Astrocyte (in vitro differentiated cells and primary cell): ENCODE measurements at regions not wholly inside any gene's neighbourhood (a gene's known extent, or its start where the extent isn't known, plus 50 kb on each side); places are given as distances from the start of the nearest gene placed in this dataset.

Experiments used
- DNase-seq: peaks from one replicate; pipeline ENCODE4 v3.0.0-alpha.2; 2010; ENCODE audit warnings: low read depth
- FAIRE-seq: peaks from 2 replicates; lab custom pipeline; 2011; peaks lifted over from hg19 to GRCh38; lab: Jason Lieb, UNC
- H2AFZ ChIP-seq: 2 replicates; pipeline ENCODE4 v1.6.0; 2012; ENCODE audit warnings: low read depth, low read length, inconsistent platforms
- H3K27ac ChIP-seq: 2 replicates; pipeline ENCODE4 v1.5.1; 2011; ENCODE audit warnings: low read depth, low read length, inconsistent platforms
- H3K27me3 ChIP-seq: 2 replicates; pipeline ENCODE4 v1.6.0; 2011; ENCODE audit warnings: low read length, inconsistent platforms; ENCODE audit not compliant: insufficient read depth
- H3K36me3 ChIP-seq: 2 replicates; pipeline ENCODE4 v1.5.1; 2011; ENCODE audit warnings: low read length, inconsistent platforms; ENCODE audit not compliant: insufficient read depth
- H3K4me1 ChIP-seq: 2 replicates; pipeline ENCODE4 v1.5.1; 2011; ENCODE audit warnings: low read length, inconsistent platforms; ENCODE audit not compliant: insufficient read depth
- H3K4me2 ChIP-seq: 2 replicates; pipeline ENCODE4 v1.6.0; 2012; ENCODE audit warnings: low read length, inconsistent platforms
- H3K4me3 ChIP-seq: 2 replicates; pipeline ENCODE4 v1.5.1; 2011; ENCODE audit warnings: low read depth, mild to moderate bottlenecking, low read length, inconsistent platforms; ENCODE audit not compliant: insufficient read depth
- H3K79me2 ChIP-seq: 2 replicates; pipeline ENCODE4 v1.6.0; 2012; ENCODE audit warnings: mild to moderate bottlenecking, low read length, inconsistent platforms; ENCODE audit not compliant: insufficient read depth
- H3K9ac ChIP-seq: 2 replicates; pipeline ENCODE4 v1.6.0; 2012; ENCODE audit warnings: mild to moderate bottlenecking, low read length, inconsistent platforms
- H3K9me3 ChIP-seq: 2 replicates; pipeline ENCODE4 v1.5.1; 2012; ENCODE audit warnings: low read depth, mild to moderate bottlenecking, low read length, inconsistent platforms; ENCODE audit not compliant: insufficient read depth
- H4K20me1 ChIP-seq: 2 replicates; pipeline ENCODE4 v1.6.0; 2012; ENCODE audit warnings: low read length, inconsistent platforms; ENCODE audit not compliant: insufficient read depth
- H3K27ac Mint-ChIP-seq: one replicate; pipeline ENCODE4 v1.8.0; 2021; ENCODE audit warnings: mild to moderate bottlenecking, mixed read lengths; ENCODE audit not compliant: unreplicated experiment
- H3K27me3 Mint-ChIP-seq: one replicate; pipeline ENCODE4 v1.8.0; 2021; ENCODE audit warnings: low read depth, mixed read lengths; ENCODE audit not compliant: unreplicated experiment
- H3K36me3 Mint-ChIP-seq: one replicate; pipeline ENCODE4 v1.8.0; 2021; ENCODE audit warnings: low read depth, mixed read lengths; ENCODE audit not compliant: unreplicated experiment
- H3K4me1 Mint-ChIP-seq: one replicate; pipeline ENCODE4 v1.8.0; 2021; ENCODE audit warnings: low read depth, mixed read lengths; ENCODE audit not compliant: unreplicated experiment
- H3K4me3 Mint-ChIP-seq: one replicate; pipeline ENCODE4 v1.8.0; 2021; ENCODE audit warnings: mild to moderate bottlenecking, moderate library complexity, mixed read lengths; ENCODE audit not compliant: unreplicated experiment
- H3K9me3 Mint-ChIP-seq: one replicate; pipeline ENCODE4 v1.8.0; 2021; ENCODE audit warnings: mild to moderate bottlenecking, mixed read lengths; ENCODE audit not compliant: unreplicated experiment
- CTCF ChIP-seq: IDR thresholded peaks from 2 replicates; pipeline ENCODE4 v1.5.1; 2011; ENCODE audit warnings: low read depth, mild to moderate bottlenecking, inconsistent platforms, low read length, moderate library complexity; ENCODE audit not compliant: insufficient read depth
- EZH2 ChIP-seq: IDR thresholded peaks from 2 replicates; pipeline ENCODE4 v1.6.1; 2012; ENCODE audit warnings: mild to moderate bottlenecking, low read length, inconsistent platforms; ENCODE audit not compliant: insufficient read depth

- Histone ChIP-seq H3K4me3 (no peak overlapping the region), H3K9me3 (no peaks in the 10 kb centered on the region), H4K20me1 (no peaks in the 10 kb centered on the region), H3K36me3 (no peaks in the 10 kb centered on the region), H3K4me1 (no peaks in the 10 kb centered on the region), H3K79me2 (no peaks in the 10 kb centered on the region), H3K9ac (no peak overlapping the region), H2AFZ (no peak overlapping the region), H3K27me3 (no peaks in the 10 kb centered on the region), H3K4me2 (no peak overlapping the region), H3K27ac (no peak overlapping the region)
- no peak for TF ChIP-seq EZH2
- no peak for TF ChIP-seq CTCF
- Mint-ChIP-seq H3K27me3 (peaks cover 24% of the 10 kb centered on the region), H3K4me1 (no peaks in the 10 kb centered on the region), H3K27ac (no peak overlapping the region), H3K9me3 (peaks cover 12% of the 10 kb centered on the region), H3K4me3 (no peak overlapping the region), H3K36me3 (peaks cover 5% of the 10 kb centered on the region)
- DNase-seq (no peak), FAIRE-seq (no peak)
These were observed 266.8 kb downstream of the MYCN start for GRCh38 chr2:16207151-16207550.

GRCh38 chr2:16206191-16206944 is 266.0 kb downstream of the MYCN start:
- Mint-ChIP-seq H3K4me1 (no peaks in the 10 kb centered on the region), H3K9me3 (peaks cover 12% of the 10 kb centered on the region), H3K4me3 (no peak overlapping the region), H3K27ac (no peak overlapping the region), H3K27me3 (peaks cover 24% of the 10 kb centered on the region), H3K36me3 (peaks cover 5% of the 10 kb centered on the region)
- Histone ChIP-seq H3K9ac (no peak overlapping the region), H3K4me3 (no peak overlapping the region), H3K27ac (no peak overlapping the region), H2AFZ (no peak overlapping the region), H3K4me1 (no peaks in the 10 kb centered on the region), H4K20me1 (no peaks in the 10 kb centered on the region), H3K9me3 (no peaks in the 10 kb centered on the region), H3K27me3 (no peaks in the 10 kb centered on the region), H3K79me2 (no peaks in the 10 kb centered on the region), H3K4me2 (no peak overlapping the region), H3K36me3 (no peaks in the 10 kb centered on the region)
- no peak for TF ChIP-seq EZH2
- no peak for DNase-seq
- FAIRE-seq, result no peak

GRCh38 chr2:16205631-16206030 is 265.3 kb downstream of the MYCN start:
- Histone ChIP-seq H4K20me1 (no peaks in the 10 kb centered on the region), H3K4me2 (no peak overlapping the region), H3K79me2 (no peaks in the 10 kb centered on the region), H3K9me3 (peaks cover 3% of the 10 kb centered on the region), H3K4me3 (no peak overlapping the region), H2AFZ (no peak overlapping the region), H3K9ac (no peak overlapping the region), H3K4me1 (no peaks in the 10 kb centered on the region), H3K27ac (no peak overlapping the region), H3K27me3 (no peaks in the 10 kb centered on the region), H3K36me3 (no peaks in the 10 kb centered on the region)
- H3K36me3 Mint-ChIP-seq, result peaks cover 5% of the 10 kb centered on the region
- TF ChIP-seq EZH2 (no peak), CTCF (no peak)
- H3K9me3 Mint-ChIP-seq, result peaks cover 8% of the 10 kb centered on the region
- no peak overlapping the region for H3K4me3 Mint-ChIP-seq
- FAIRE-seq (no peak), DNase-seq (no peak)
- H3K27me3 Mint-ChIP-seq, result peaks cover 20% of the 10 kb centered on the region
- H3K4me1 Mint-ChIP-seq, result no peaks in the 10 kb centered on the region
- no peak overlapping the region for H3K27ac Mint-ChIP-seq
